NCI-H774 (cell line): ENCODE measurements at regions not wholly inside any gene's neighbourhood (a gene's known extent, or its start where the extent isn't known, plus 50 kb on each side); places are given as distances from the start of the nearest gene placed in this dataset.

ENCODE experiments used
- DNase-seq: peaks from one replicate; lab custom pipeline; 2025; lab: John Stamatoyannopoulos, UW

DNA sequence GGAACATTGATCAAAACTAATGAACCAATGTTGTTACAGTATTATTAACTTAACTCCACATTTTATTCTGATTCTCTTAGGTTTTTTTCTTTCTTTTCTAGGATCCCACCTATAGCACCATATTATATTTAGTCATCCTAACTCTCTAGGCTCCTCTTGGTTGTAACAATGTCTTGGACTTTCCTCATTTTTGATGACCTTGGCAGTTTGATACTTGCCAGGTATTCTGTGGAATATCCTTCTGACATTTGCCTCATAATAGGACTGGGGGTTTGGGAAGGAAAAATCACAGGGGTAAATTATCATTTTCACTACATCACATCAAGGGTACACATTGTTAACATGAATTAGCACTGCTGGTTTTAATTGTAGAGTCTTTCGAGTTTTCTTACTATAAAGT lies 851.6 kb upstream of the SOX9 start:
- no peak for DNase-seq

DNA sequence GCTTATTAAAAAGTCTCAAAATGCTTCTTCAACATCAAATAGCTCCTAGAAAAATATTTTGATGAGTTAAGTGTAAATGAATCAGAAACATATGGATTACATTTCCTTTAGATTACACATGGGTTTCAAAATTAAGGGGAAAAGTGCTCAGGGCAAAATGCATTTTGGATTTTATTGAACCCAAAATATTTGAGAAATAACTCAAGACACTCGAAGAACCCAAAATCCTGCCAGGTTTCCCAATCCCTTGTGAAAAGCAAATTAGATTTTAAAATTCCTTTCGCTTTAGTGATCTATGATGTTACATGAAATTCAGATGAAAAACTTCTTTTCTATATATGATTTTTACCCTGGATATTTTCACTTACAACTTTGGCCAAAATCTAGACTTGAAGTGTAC lies 847.4 kb upstream of the SOX9 start:
- no peak for DNase-seq

DNA sequence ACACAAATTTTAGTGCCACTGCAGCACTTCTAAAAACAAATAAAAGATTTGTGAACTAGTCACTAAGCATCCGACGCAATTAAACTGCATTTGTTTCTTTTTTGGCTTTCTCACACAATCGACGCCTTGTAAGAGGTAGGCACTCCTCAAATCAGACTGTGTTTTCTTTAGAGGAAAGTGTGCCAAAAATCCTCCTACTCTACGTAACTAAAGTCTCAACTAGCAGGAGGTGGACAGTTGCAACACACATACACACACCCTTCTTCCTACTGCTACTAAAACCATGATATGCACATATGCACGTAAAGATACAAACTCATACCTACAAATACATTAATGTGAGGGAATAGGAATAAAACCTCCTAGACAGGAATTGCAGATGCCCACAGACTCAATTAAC lies 844.7 kb upstream of the SOX9 start:
- no peak for DNase-seq

DNA sequence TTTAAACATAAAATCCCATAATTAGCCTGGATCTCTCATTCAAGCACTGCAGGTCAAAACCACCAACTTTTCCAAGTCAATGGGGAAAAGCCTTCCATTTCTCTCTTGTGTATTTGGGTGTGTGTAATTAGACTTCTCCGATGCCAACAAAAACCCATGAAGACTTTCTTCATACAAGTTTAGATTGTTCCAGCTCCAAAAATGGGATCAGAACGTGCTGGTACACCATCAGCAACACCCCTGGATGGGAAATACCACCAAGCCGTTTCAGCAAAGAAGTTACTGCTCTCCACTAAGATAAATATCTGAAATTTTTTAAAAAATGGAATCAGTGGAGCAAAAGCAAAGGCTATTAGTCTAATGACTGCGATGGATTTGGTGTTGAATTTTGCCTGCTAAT lies 837.3 kb upstream of the SOX9 start:
- DNase-seq: no peak

DNA sequence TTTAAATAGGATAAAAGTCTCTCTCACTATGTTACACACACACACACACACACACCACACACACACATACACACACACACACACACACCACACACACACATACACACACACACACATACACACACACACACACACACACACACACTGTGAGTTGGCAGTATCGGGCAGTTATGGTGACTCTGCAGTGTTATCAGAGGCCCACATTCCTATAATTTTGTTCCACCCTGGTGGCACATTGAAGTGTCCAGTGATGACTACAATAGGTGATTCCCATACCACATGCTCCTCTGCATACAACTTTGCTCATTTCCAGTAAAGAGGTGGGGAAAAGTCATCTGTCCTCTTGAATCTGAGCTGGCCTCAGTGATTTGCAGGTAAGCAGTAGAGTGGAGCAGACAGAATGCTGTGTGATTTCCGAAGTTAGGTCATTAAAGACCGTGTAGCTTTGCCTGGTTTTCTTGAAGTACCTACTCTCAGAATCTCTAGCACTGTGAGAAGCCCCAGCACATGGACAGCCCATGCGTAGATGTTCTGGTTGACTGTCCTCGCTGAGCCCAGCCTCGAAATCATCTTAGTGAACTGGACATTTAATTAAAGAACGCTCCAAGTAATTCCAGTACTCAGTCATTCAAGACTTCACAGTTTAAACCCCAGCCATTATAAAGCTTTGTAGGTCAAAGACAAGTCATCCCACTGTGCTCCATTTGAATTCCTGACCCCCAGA lies 836.6 kb upstream of the SOX9 start:
- no peak for DNase-seq

DNA sequence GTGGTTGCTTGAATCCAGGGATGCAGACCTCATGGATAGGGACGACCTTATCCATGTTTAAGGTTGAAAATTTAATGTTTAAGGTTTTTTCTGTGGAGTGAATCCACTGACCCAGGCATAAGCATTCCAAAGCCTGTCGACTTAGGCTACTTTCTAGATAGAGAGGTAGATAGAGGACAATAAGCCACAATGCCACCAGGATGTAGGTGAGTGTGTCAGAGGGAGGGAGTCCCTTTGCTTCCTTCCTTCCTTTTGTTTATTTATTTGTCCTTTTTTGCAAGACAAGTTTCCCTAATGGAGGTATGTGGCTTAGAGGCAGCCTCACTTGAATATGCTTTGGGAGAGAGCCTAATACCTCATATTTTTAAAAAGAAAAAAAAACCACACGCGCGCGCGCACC lies 834.2 kb upstream of the SOX9 start:
- no peak for DNase-seq

DNA sequence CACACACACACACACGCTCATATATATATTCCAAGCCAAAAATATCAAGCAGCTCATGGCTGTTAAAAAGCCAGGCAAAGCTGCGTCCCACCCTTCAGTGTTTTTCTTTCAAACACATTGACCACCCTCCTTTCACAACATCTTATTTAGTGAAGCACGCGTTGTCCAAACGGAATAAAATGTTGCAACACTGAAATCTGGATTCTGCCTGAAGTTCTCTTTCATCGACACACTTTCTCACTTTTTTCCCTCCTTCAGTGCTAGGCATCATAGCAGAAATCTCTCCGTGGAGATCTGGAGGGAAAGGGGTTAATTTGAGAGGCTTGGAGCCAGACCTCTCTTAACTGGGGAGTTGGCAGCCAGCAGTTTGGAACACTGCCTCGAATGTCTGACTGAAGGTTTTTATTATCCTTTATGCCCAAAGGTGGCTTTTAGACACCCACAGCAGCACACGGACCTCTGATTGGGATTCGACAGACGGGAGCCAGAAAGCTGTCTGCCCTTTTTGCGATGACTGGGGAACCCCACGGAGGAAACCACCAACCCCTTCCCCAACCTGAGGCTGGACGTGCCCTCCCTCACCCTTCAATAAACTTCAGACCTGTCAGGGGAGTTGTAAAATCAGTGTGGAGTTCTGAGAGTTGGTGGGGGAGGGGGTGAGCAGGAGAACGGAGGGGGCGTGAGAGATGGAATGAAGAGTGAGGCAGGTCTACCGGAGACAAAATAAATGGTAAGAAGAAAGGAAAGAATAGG lies 833.6 kb upstream of the SOX9 start:
- no peak for DNase-seq

DNA sequence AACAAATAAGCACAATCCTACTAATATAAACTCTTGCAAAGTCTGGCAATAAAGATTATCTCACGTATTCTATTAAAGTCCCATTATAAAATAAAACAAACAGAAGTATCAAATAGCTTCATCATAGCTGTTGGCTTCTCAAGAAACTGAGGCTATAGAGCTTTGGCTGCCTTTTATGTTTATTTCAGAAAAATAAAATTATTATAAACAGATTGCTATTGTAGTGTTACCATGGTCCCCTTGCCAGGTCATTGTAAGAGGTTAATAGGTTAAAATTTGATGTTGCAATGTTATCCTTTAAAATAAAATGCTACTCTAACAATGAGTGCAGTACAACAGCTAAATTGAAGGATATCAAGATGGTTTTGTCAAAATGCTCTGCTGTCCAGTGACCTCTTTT lies 828.8 kb upstream of the SOX9 start:
- DNase-seq: no peak

DNA sequence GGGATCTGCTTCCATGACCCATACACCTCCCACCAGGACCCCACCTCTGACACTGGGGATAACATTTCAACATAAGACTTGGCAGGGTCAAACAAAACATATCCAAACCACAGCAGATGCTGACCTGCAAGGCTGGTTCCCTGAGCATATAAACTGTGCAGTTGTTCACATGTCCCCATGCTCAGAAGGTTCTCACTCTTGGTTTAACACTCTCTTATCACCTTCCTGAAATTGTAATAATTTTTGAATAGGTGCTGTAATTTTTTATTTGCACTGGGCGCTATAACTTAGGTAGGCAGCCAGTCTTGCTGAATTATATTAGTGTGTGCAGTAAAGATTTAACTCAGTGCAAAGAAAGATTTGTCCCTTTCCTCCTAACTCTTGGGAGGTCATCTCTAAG lies 824.8 kb upstream of the SOX9 start:
- no peak for DNase-seq

DNA sequence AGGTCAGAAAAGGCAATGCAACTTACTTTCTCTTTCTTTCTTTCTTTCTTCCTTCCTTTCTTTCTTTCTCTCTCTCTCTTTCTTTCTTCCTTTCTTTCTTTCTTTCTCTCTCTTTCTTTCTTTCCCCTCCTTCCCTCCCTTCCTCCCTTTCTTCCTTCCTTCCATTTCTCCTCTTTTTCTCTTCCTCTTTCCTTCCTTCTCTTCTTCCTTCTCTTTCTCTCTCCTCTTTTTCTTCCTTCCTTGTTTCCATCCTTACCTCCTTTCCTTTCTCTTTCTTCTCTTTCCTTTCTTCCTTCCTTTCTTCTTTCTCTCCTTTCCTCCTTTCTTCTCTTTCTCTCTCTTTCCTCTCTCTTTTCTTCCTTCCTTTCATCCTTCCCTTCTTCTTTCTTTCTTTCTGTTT lies 819.8 kb upstream of the SOX9 start:
- no peak for DNase-seq

DNA sequence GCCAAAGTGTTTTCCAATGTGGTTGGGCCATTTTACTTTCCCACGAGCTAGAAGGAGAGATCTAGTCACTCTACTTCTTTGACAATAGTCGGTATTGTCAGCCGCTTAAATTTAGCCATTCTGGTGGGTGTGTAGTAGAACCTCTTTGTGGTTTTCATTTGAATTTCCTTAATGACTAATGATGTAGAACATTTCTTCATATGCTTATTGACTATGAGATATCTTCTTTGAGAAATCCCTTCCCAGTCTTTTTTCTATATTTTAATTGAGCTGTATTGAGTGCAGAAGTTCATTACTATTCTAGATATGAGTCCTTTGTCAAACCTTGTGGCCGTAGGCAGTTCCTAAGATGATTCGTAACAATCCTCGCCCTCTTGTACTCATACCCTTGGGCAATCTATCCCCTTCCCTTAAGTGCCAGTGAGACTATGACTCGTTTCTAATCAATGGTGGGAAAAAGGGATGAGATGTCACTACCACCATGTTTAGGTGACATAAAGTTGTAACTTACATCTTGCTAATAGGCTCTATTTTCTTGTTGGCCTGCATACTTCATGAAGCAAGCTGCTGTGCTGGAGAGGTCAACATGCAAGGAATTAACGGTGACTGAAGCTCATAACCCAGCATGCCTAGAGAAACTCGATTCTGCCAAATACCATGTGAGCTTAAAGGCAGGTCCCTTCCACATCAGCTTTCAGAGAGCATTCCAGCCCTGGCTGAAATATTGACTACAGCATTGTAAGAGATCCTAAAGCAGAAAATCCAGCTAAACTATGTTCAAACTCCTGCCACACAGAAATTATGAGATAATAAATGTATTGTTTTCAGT lies 817.9 kb upstream of the SOX9 start:
- DNase-seq: no peak

DNA sequence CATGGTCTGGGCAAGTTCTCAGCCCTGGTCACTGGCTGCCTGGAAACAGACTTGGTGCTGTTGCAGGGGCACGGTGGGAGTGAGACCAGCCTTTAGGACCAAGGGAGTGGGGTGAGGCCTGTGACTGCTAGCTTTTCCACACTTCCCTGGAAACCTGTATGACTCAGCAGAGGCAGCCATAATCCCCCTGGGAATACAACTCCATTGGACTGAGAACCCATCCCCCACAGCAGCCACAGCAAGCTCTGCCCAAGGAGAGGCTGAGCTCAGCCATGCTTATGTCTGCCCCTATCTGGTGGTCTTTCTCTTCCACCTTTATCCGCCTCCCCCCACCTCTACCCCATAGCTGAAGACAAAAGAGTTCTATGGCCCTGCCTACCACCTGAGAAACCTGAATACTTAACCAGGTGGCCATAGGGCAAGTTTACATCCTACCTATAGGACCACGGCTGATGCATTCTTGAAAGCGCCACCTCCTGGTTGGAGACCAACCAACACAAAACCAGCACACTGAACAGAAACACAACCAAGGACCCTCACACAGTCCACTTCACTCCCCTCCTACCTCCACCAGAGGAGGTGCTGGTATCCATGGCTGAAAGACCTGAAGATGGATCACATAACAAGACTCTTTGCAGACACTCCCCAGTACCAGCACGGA lies 816.2 kb upstream of the SOX9 start:
- no peak for DNase-seq

DNA sequence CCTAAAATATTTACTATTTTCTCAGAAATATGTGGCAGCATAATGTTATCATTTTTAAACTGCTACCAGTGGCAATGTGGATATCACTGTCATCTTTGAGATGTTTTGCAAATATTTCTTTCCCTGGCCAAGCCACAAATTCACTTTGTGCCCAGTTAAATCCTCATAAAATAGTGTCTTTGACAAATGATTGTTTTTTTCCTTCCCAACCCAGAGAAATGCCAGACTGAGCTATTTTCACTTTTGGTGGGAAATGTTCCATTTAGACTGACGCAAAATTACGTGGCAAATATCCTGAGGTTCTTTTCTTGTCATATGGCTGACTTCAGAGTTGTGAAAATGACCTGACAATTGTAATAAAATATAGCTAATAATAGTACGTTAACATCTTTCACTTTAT lies 807.0 kb upstream of the SOX9 start:
- DNase-seq: no peak

DNA sequence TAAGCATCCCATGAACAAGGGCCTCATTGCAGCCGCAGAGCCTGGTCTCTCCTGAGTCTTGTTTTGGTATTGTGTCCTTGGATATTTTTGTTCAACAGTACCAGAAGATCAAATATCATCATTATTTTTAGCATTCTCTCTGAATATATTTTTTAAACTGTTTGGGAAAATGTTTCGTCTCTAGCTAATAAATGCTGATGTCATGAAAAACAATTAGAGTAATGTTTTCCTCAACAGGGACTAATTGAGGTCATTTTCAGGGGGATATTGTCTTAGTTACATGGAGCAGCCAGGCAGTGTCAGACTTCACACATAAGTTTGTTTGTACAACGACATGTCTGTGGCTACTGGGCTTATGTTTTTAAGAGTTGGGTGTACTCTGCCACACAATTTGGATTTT lies 805.3 kb upstream of the SOX9 start:
- no peak for DNase-seq

DNA sequence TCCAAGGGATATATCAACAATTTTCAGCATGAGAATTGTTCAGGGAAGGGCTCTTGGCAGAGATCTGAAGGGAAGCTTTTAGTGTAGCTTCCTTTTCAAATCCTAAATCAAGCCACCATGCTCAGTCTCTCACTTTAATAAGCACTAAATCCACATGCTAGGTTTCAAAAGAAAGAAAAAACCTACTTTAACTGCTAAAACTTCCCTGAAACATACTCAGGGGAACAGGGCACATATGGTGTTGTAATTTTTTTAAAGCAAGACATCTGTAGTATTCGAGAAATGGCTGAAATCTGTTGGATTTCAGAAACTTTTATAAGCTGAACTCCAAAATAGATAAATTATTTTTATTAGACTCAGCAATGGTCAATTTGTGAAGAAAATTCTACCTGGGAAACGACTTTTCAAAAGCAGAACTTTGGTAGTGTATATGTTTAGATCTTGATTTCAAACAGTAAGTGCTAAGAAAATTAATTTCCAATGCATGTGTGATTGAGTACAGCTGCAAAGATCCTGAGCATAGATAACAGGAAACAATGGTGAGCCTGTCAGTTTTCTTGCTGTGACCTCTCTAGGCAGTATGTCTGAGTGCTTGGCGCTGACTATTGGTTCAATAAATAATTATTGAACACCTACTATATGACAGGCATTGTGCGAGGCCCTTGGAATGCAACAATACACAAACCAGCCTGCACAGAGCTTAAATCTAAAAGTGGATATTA lies 804.5 kb upstream of the SOX9 start:
- no peak for DNase-seq

DNA sequence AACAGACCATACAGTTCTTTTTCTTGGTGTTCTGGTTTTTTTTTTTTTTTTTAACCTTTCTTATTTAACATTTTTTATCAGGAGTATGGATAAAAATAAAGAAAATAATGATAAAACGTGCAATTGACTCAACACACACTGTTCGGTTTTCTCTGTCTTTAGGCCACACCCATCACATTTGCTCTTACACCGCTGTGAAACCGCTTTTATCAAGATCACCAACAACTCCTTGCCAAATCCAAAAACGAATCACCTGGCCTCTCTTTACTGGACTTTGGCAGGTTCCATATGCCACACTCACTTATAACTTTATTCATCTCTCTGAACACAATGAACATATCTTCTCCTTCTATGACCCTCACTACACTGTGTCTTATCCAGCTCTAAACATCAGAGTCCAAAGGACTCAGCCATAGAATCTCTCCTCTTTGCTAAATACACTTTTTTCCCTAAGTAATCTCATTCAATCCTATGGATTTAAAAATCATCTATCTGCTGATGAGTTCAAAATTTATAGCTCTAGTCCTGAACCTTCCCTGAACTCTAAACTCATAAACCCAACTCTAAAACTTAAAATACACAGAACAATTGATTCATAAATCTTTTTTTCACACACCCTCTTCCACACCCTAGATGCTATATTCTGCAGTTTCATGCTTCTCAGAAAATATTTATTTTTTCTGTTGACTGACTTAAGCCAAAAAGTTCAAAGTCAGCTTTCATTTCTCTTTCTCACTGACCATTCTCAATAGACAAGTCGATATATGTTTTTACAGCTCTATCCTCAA lies 800.6 kb upstream of the SOX9 start:
- no peak for DNase-seq

DNA sequence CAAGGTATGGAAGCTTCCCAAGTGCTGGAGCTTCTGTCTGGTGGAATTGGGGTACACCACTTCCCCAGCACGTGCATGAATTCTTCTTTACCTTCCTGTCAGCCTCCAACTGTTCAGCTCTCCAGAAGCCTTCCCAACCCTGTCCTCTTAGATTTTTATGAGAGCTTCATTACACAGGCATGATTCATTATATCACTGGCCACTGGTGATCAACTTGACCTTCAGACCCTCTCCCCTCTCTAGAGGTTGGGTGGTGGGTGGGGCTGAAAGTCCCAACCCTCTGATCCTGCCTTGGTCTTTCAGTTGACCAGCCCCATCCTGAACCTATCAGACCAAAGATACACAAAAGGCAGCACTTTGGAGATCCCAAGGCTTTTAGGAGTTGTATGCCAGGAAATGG lies 795.7 kb upstream of the SOX9 start:
- no peak for DNase-seq

DNA sequence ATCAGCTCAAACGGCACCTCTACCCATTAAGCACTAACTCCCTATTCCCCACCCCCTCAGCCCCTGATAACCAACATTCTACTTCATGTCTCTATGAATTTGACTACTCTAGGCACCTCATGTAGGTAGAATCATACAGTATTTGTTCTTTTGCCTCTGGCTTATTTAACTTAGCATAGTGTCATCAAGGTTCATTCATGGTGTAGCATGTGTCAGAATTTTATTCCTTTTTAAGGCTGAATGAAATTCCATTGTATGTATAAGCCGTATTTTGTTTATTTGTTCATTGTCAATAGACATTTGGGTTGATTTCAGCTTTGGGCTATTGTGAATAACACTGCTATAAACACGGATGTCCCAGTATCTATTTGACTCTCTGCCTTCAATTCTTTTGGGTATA lies 794.9 kb upstream of the SOX9 start:
- DNase-seq: no peak

DNA sequence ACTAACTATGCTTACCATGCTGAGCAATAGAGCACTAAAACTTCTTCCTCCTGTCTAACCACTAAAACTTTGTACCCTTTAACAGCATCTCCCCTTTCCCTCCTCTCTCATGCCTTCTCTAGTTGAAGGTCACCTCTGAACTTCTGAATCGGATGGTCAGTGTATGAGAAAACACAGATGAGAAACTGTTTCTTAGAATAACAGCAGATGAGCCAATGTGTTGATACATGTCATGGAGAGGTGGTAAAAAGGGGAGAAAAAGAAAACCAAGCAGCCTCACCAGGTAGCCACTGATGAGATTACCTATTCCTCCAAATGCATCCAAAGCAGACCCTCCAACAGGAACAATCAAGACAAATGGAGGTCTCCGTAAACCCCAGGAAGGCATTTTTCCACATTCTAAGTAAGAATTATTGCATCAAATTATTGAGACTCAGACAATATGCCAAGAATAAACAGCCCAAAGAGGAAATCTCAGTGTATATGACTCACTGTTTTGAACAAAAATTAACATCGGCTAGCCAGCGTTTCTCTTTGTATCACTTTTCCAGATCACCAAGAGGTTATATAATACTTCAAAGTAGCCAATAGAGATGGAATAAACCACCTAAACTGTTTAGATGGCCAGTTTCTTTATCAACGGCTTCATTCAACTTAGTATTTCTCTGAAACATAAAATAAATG lies 793.3 kb upstream of the SOX9 start:
- no peak for DNase-seq

DNA sequence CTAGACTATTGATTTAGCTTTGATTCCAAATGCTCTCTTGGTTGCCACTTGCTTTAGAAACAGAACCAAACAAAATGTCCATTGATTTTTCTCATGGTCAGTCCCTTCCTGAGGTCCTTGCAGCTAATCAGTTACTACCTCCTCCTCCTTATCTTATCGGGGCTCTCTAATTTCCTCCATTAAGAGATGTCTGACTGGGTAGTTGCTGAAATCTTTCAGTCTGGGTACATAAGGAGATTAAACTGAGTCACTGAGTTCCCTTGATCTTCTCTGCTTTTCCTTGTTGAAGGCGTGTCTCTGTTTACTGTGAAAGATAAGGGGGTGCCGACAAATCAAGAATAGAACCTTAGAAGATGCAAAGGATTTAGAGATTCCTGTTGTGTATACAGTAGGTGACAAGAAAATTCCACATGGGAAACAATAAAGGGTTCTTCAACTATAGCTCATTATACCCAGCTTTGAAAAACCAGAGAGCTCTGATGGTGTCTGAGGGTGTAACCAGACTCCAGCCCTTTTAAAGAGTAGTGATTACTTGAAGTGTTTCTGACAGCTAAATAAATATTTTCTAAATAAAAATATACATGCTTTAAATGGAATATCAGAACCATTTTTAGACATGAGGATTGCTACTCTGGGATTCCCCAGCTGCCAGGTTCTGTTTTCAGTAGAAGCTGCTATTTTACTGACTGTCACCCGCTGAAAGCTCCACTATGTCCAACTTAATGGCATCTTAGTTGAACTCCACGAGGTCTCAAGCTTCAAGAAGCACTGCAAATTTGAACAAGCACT lies 791.3 kb upstream of the SOX9 start:
- no peak for DNase-seq
